ENCODE measurements at regions not wholly inside any gene's neighbourhood (a gene's known extent, or its start where the extent isn't known, plus 50 kb on each side); places are given as distances from the start of the nearest gene placed in this dataset.
A peak's percentile ranks its signal among the peaks of the same experiment; 100 is the strongest.

GRCh38 chr12:46470036-46470627 lies 97.6 kb upstream of the SLC38A2 start:
- DNase-seq (ENCODE audit: low spot score), result no peak

- DNase-seq (ENCODE audit: low spot score), result no peak
Observed at GRCh38 chr12:46468813-46469212, 96.2 kb upstream of the SLC38A2 start.

GRCh38 chr12:46468160-46468559 lies 95.6 kb upstream of the SLC38A2 start:
- DNase-seq (ENCODE audit: low spot score), result no peak

- no peak for DNase-seq (ENCODE audit: low spot score)
Observed at GRCh38 chr12:46465307-46465706, 92.7 kb upstream of the SLC38A2 start.

- no peak for DNase-seq (ENCODE audit: low spot score)
Observed at GRCh38 chr12:46464863-46465262, 92.3 kb upstream of the SLC38A2 start.

GRCh38 chr12:46462641-46463355 lies 90.2 kb upstream of the SLC38A2 start:
- DNase-seq (ENCODE audit: low spot score), result no peak

GRCh38 chr12:46461907-46462640 lies 89.5 kb upstream of the SLC38A2 start:
- DNase-seq (ENCODE audit: low spot score), result no peak

- DNase-seq (ENCODE audit: low spot score), result no peak
Observed at GRCh38 chr12:46461459-46461858, 88.9 kb upstream of the SLC38A2 start.

- DNase-seq (ENCODE audit: low spot score), result no peak
Observed at GRCh38 chr12:46460682-46461210, 88.2 kb upstream of the SLC38A2 start.

- DNase-seq (ENCODE audit: low spot score), result no peak
Observed at GRCh38 chr12:46459861-46460545, 87.4 kb upstream of the SLC38A2 start.

- no peak for DNase-seq (ENCODE audit: low spot score)
Observed at GRCh38 chr12:46459111-46459510, 86.5 kb upstream of the SLC38A2 start.

GRCh38 chr12:46458500-46459102 lies 86.0 kb upstream of the SLC38A2 start:
- no peak for DNase-seq (ENCODE audit: low spot score)

GRCh38 chr12:46457958-46458357 lies 85.4 kb upstream of the SLC38A2 start:
- no peak for DNase-seq (ENCODE audit: low spot score)

- DNase-seq (ENCODE audit: low spot score), result no peak
Observed at GRCh38 chr12:46456356-46457334, 84.1 kb upstream of the SLC38A2 start.

GRCh38 chr12:46455648-46456352 lies 83.2 kb upstream of the SLC38A2 start:
- peak; percentile 50 for DNase-seq (ENCODE audit: low spot score)

- DNase-seq (ENCODE audit: low spot score), result no peak
Observed at GRCh38 chr12:46454981-46455380, 82.4 kb upstream of the SLC38A2 start.

- no peak for DNase-seq (ENCODE audit: low spot score)
Observed at GRCh38 chr12:46453428-46453827, 80.9 kb upstream of the SLC38A2 start.

GRCh38 chr12:46452776-46453175 lies 80.2 kb upstream of the SLC38A2 start:
- no peak for DNase-seq (ENCODE audit: low spot score)

GRCh38 chr12:46452061-46452615 lies 79.6 kb upstream of the SLC38A2 start:
- DNase-seq (ENCODE audit: low spot score), result peak; percentile 31
